ENCODE measurements at regions not wholly inside any gene's neighbourhood (a gene's known extent, or its start where the extent isn't known, plus 50 kb on each side); places are given as distances from the start of the nearest gene placed in this dataset.

- no peak for DNase-seq
Observed at GRCh38 chr18:30512872-30513271, 529.7 kb downstream of the DSC3 start.

GRCh38 chr18:30510882-30511281 lies 531.7 kb downstream of the DSC3 start:
- DNase-seq: no peak

DNA sequence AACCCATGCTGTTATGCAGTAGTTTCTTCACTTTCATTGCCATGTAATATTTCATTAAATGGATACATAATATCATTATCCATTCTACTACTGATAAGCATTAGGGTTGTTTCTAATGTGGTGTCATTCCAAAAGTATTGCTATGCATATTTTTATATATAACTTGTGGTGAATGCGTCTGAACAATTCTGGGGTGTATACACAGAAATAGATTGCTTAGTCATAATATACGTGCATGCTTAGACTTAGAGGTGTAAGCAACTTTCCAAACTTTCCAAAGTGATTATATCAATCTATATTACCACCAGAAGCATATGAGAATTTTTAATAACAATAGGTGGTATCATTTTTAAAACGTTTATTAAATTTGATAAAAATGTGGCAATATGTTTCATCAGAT lies 540.9 kb downstream of the DSC3 start:
- no peak for DNase-seq

GRCh38 chr18:30500240-30500945 lies 542.1 kb downstream of the DSC3 start:
- DNase-seq: no peak

DNA sequence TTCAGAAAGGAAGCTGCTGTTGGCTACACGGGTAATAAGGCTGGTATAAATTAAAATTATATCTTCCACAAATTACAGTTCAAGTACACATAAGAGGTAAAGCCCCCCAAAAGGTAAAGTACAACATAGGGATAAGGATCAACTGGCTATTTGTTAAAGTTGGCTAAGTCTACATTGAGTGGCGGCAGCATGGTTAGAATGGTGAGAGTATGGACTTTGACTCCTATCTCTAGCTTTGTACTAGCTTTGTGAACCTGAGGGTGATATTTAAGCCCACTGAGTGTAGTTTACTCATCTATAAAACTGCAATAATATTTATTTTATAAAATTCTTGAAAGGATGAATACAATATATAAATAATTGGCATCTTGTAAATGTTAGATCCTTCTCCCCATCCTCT lies 542.8 kb downstream of the DSC3 start:
- no peak for DNase-seq

DNA sequence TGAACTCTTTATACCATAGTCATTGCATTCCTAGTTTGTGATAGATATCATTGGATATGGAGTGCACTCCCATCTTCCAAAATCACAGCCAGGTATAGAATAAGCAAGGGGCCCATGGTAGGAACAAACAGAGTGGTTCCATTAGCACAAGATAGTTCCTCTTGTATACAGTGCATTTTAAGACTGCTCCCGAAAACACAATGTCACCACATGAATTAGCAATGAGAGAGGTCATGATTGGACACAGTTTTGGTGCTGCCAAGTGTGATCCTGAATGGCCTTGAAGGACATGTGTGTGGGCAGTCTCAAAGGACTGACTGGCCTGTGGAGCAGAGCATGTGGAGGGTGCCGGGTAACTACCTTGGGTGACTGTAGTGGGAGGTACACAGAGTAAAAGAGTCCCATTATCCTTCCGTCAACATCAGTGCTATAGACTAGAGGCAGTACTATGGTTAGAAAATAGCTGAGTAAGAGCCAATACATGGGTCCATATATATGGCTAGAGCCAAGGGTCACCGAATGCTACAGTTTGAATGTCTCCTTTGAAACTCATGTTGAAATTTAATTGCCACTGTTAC lies 549.9 kb downstream of the DSC3 start:
- DNase-seq: no peak

GRCh38 chr18:30491815-30492551 lies 550.6 kb downstream of the DSC3 start:
- DNase-seq: no peak

- peak in 2 of 3 experiments; percentile 3 to 27 for DNase-seq
Observed at GRCh38 chr18:30489890-30490643, 552.5 kb downstream of the DSC3 start.

- DNase-seq: no peak
Observed at GRCh38 chr18:30487962-30488361, 554.6 kb downstream of the DSC3 start.

- no peak for DNase-seq
Observed at GRCh38 chr18:30486856-30487255, 555.7 kb downstream of the DSC3 start.

- DNase-seq: no peak
Observed at GRCh38 chr18:30485078-30485477, 557.5 kb downstream of the DSC3 start.

- DNase-seq: no peak
Observed at GRCh38 chr18:30481871-30482270, 560.7 kb downstream of the DSC3 start.

GRCh38 chr18:30469091-30469490 lies 573.5 kb downstream of the DSC3 start:
- DNase-seq: no peak

GRCh38 chr18:30465096-30465495 lies 577.4 kb downstream of the DSC3 start:
- no peak for DNase-seq

DNA sequence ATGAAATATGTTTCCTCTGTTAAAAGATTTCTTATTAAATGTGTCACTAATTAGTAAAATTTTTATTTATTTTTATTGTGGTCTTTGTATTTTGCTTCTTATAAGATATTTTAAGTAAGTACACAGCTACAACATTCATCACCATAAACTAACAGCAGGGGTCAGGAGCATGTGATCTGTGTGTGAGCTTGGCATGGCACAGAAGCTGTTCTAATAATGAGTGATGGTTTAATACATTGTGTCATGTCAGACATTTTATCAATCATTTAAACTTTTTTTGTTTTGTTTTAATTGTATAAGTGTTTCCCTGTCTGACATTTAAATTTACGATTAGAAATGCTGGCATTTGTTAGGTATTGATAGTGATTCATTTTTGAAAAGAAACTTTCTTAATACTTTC lies 585.4 kb downstream of the DSC3 start:
- DNase-seq: peak in 2 of 3 experiments; percentile 2 to 31

- no peak for DNase-seq
Observed at GRCh38 chr18:30455741-30456140, 586.8 kb downstream of the DSC3 start.

DNA sequence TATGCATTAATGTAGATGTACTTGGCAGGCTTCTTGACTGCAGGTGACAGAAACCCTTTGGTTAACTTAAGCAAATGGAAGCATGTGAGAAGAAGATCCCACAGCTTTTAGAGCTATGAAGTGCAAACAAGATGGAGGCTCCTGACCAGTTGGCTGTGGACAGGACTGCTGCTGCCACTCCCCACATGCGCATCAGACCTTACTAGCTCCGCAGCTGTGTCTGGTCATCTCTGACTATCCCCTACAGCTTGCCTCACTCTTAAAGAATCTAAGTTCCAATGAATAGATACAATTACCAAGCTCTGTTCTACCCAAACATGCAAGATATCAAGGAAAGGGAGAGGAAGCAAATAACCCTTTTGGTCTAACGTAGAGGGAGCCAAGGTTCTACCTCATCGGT lies 587.6 kb downstream of the DSC3 start:
- DNase-seq: no peak

GRCh38 chr18:30451981-30452380 lies 590.6 kb downstream of the DSC3 start:
- DNase-seq: no peak

GRCh38 chr18:30450927-30451326 lies 591.6 kb downstream of the DSC3 start:
- no peak for DNase-seq

DNA sequence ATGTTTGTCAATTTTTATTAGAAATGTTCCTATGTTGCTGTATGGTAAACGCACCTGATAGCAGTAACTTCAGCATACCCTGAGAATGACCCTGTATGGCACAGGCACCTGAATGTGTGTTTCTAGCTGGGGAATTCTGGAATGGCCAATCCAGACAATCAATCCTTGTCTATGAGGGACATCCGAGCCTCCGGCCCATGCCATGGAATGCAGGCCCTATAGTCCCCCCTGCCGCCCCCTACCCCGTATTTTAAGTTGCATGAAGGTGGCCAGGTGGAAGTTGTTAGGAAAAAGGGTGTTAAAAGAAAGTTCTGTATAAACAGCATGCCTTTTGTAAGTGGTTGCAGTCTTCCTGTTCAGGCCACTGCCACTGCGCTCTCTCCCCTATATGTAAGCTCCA lies 595.9 kb downstream of the DSC3 start:
- DNase-seq: no peak

DNA sequence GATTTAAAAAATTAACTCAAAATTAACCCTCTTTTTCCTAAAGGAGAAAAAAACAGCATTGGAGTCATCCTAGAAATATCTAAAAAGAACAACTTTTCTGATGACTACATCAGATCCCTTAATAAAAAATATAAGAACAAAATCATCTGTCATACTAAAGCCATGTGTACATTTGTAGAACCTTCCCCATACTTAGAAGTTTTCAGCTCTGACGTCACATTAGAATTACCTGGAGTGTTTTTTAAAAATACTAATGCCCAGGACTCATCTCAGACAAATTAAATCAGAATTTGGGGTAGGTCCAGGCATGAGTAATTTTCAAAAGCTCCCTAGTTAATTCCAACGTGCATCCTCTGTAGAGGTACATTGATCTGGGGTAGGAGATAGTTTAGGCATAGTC lies 598.0 kb downstream of the DSC3 start:
- no peak for DNase-seq

DNA sequence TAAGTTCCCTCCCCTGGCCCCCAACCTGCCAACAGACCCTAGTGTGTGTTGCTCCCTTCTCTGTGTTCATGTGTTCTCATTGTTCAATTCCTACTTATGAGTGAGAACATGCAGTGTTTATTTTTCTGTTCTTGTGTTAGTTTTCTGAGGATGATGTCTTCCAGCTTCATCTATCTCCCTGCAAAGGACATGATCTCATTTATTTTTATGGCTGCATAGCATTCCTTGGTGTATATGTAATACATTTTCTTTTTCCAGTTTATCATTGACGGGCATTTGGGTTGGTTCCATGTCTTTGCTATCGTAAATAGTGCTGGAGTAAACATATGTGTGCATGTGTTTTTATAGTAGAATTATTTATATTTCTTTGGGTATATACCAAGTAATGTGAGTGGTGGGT lies 602.2 kb downstream of the DSC3 start:
- no peak for DNase-seq

DNA sequence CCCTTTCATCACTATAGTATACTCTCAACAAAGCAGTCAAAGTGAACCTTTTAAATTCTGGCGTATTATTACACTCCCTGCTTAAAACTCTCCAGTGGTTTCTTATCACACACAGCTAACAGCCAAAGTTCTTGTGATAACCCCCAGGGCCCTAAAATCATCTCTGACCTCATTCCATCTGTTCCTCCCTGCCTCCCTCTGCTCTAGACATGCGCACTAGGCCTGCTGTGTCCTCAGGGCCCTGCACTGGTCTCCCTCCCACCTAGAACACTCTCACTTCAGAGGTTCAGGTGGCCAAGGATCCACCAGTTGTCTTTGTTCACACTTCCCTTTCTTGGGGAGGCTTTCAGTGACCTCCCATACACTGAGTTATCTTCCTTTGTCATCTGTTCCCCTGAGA lies 603.4 kb downstream of the DSC3 start:
- no peak for DNase-seq

- peak in 2 of 3 experiments; percentile 3 to 47 for DNase-seq
Observed at GRCh38 chr18:30432349-30432748, 610.2 kb downstream of the DSC3 start.

All from NCI-H1417 (cell line).